HG03064 (cell line): ENCODE measurements at regions not wholly inside any gene's neighbourhood (a gene's known extent, or its start where the extent isn't known, plus 50 kb on each side); places are given as distances from the start of the nearest gene placed in this dataset.
A peak's percentile ranks its signal among the peaks of the same experiment; 100 is the strongest.

ENCODE experiments used
- ATAC-seq: cut with Tn5 transposase; IDR thresholded peaks from one replicate; pipeline ENCODE4 v1.9.1; 2021; ENCODE audit warnings: low read depth; ENCODE audit not compliant: unreplicated experiment

DNA sequence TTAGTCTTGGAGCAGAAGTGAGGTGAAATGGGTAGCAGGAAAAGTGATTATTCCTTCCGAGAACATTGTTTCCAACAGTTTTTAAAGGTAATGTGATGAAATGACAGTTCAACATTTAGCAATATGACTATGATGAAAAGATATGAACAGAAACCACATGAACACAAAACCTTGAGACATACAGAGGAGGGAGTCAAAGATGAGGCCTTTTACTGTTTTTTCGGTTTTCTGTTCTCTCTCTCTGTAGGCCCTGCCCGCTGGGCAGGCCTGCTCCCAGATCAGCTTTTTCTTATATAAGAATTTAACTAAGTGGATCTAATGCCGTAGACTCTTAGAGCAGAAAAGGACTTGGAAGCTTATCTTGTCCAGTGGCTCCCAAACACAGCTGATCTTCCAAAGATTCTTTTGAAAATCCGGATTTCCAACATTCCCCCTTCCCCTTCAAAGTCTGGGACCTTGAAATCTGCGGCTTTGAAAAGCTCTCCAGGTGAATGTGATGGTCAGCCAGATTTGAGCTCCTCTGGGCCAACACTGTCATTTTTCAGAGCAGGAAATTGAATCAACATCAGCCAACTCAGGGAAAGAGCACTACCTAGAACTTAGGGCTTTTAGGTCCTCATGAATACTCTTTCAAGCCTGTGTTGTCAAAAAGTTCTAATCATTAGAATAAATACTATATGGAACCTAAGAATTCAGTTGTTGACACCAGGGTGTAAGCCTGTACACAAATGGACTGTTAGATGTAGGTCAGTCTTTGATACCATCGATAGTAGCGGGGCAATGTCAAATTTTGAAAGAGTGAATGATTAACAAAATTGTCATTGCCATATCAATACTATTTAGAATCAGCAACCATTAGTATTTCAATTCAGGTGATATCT lies 372.7 kb downstream of the SHQ1 start:
- no peak for ATAC-seq

DNA sequence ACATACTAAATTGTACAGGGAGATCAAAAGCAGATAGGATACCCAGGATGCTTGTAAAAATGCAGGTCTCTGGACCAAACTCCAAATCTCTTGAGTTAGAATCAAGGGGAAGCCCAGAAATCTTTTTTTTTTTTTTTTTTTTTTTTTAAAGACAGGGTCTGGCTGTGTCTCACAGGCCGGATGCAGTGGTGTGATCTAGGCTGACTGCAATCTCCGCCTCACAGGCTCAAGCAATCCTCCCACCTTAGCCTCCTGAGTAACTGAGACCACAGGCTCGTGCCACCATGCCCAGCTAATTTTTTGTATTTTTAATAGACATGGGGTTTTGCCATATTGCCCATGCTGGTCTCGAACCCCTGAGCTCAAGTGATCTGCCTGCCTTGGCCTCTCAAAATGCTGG lies 373.5 kb downstream of the SHQ1 start:
- no peak for ATAC-seq

DNA sequence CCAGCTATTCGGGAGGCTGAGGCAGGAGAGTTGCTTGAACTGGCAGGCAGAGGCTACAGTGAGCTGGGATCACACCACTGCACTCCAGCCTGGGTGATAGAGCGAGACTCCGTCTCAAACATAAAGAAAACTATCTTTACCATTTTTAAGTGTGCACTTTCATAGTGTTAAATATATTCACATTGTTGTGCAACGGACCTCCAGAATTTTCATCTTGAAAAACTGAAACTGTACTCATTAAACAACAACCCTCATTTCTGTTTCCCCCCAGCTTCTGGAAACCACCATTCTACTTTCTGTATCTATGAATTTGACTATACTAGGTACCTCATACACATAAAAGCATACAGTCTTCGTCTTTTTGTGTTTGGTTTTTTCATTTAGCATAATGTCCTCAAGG lies 375.1 kb downstream of the SHQ1 start:
- ATAC-seq, result peak; percentile 66

DNA sequence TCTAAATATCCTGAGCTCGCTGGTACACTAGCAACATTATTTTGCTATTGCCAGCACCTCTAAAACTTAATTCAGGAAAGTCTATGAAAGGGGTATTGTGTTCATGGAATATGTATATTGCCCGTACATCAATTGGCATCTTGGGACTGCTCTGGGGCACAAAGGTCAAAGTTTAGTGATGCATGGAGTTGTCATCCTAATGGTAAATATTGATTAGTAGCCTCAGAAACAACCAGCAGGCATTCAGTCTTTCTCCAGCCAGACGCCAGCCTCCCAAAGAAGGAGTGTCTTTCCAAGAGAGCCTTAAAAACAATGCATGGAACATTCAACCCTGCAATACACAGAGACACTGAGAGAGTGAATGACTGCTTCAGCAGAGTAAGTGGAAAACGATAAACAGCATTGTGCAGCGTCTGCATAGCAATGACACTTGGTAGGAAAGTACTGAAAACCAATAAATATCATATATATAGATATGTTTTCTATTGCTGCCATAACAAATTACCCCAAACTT lies 377.3 kb downstream of the SHQ1 start:
- ATAC-seq, result no peak

DNA sequence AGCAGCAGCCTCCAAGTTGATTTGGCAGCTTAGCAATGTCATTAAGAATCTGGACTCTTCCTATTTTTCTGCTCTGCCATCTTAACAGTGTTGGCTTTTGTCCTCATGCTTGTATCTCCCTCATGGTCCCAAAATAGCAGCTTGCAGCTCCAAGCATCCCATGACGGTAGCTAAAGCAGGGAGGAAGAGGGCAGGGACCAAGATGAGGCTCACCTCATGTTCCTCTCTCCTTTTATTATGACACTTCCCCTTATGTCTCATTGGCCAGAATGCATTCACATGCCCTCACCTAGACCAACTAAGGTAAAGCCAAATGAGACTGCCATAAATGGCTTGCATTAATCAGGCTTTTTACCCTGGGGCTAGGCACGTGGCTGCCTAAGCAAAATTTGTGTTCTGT lies 382.4 kb downstream of the SHQ1 start:
- ATAC-seq, result no peak

DNA sequence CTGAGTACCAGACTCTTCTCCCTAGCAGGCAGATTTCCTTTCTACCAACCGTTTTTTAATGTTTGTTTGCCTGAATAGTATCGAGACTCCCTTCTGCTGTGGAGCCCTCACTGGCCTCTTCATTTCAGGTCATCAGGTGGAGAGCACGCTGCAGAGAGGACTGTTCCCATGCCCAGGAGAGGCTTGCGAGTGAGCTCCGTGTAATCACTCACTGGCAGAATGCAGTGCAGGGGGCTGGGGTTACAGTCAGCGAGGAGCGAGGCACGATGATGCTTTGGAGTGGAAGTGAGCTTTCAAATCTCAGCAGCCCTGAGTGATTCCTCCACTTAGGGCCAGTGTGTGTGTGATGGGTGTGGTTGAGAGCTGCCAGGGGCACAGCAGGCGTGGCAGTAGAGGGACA lies 385.2 kb downstream of the SHQ1 start:
- ATAC-seq, result no peak

DNA sequence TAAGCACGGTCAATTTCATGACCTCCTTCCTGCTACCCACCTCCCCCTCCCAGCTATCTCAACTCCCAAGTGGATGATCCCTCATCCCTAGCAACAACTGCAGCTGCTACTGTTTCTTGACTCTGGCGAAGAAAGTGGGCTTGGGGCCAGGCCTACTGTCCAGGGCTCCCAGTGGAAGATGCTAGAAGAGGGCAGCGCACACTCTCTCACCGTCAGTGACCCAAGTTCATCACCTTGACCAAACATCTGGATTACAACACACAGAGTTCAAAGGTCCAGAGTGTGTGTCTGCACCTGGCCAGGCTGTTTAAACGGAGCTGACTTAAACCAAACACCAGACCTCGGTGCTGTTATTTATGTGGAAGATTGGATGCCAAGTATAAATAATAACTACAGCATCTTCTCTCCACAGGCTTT lies 385.6 kb downstream of the SHQ1 start:
- ATAC-seq, result no peak

DNA sequence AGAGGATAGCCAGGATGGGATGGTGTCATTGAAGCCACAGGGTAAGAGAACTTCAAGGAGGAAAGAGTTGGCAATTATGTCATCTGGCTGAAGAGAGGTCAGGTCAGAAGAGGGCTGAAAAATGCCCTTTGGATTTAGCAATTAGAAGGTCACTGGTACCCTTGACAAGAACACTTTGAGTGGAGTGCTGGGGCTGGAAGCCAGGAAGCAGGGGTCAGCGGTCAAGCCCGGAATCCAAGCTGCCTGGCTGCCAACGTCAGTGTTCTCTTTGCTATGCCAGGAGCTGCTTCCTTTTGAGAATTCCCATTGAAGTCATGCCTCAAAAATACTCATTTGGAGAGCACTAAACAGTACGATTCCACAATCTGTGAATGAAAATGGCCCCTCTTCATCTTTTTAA lies 386.5 kb downstream of the SHQ1 start:
- ATAC-seq, result no peak

DNA sequence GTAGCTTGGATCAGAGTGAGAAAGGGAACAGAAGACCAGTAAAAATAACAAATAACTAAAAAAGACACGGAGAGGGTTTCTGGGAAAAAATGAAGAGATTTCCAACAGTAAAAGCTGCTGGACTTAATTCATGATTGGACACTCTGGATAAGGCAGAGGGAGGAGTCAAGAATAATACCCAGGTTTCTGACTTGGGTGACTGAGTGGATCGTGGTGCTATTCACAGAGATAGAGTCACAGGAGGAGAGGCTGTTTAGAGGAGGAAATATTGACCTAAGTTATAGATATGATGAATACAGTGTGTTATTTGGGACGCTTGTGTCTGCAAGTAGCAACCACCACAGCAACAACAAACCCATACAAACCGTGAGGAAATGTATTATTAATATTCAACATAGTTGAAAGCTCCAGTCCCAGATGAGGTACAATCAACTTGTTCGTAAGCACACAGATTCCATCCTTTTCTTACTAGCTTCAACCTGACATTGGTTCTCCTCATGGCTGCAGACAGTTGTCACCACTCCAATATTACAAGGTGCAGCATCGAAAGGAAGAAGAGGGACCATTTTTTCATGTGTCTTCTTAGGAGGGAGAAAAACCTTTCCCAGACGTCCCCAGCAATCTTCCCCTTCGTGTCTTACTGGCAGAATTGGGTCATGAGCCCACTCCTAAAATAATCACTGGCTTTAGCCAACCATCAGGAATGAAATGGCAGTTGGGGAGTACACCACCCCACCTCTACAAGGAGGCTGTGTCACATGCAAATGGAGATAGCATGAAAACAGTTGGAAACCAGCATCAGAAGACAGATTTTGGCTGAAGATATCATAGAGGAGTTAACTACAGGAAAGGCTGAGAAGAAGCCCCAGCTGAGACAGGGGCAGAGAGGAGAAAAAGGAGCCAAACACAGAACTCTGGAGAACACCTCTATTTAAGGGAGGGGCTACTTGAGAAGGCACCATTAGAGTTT lies 387.8 kb downstream of the SHQ1 start:
- ATAC-seq, result no peak

DNA sequence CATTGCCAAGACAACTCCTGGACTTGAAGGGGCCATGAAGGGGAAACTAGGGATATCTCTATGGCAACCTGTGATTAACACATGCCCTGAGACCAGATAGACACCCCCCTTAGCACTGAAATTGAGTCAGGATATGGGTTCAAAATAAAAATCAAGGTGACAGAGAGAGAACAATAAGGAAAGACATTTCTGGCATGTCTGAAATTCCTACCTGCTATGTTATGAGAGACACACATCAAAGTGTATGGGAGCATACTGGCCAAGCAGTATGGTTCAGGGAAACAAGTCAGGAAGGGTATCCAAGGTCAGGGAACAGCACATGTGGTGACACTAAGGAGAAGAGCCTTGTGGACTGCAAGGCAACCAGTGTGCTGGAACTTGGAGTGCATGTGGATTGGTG lies 388.7 kb downstream of the SHQ1 start:
- no peak for ATAC-seq

DNA sequence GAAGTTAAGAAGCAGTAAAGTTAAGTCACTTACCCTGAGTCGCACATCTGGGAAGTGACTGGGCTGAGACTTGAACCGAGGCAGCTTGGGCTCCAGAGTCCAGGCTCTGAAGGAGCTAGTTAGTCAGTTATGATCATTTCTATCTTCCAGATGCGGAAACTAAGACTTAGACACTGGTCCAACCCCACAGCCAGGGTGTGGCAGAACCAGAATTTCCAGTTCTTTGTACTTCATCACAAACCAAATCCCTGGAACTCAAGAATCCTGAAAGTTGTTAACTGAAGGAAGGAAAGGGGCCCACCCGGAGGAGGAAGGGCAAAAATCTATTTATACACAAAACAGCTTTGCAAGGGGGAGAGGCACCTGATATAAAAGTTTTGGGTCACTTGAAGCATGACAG lies 389.9 kb downstream of the SHQ1 start:
- ATAC-seq, result no peak

DNA sequence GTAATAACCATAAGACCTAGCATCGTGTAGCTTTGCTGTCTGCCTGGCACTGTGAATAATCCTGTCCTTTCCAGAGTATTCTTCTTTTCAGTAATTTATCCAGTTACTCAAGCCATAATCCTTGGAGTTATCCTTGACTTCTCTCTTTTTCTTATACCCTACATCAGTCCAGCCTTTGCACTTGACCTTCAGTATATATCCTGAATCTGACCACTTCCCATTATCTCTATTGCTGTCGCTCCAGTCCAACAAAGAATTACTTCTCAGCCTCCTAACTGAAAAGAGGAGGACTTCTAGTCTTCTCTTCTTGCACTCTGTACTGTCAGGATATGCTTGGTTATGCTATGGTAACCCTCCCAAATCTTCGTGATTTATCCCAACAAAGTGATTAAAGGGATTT lies 393.8 kb downstream of the SHQ1 start:
- ATAC-seq, result no peak

DNA sequence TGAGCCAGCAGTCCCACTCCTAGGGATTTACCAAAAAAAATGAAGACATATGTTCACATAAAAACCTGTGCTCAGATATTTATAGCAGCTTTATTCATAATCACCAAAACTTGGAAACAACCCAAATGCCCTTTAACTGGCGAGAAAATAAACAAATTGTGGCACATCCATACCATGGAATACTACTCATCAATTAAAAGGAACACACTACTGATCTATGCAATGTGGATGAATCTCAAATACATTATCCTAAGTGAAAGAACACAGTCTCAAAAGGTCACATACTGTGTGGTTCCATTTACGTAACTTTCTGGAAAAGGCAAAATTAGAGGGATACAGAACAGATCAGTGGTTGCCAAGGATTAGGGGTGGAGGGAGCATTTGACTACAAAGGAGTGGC lies 394.5 kb downstream of the SHQ1 start:
- no peak for ATAC-seq

DNA sequence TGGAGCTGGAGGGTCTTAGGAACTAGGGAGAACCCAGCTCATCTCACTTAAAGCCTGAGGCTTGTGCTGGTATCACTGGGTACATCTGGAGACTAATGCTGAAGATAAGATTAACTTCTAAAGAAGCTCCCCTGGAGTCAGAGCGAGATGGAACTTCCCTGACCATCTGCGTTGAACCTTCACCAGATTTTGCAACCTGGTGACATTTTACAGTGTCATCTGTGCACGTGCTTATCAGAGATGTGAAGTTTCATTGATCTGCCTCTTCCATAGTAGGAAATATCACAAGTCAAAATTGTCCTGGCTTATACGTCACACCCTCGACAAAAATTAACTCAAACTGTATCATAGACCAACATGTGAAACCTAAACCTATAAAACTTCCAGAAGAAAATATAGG lies 395.5 kb downstream of the SHQ1 start:
- ATAC-seq, result no peak

DNA sequence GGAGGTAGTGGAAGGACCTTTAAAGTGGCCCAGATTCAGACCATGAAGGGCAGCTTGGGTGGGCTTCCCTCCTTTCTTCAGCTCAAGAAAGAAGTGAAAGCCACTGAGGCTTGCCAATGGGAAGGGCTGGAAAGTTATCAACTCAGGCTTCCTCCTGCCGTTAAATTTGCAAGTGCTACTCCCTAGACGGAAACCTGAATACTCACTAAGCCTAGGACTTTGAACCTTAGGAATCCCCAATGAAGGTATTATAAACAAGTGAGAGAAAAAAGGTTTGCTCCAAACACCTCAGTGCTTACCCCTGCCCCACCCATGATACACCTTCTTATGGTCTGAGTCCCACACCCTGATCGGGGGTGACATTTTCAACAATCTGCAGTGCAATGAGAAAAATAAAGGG lies 396.4 kb downstream of the SHQ1 start:
- ATAC-seq, result no peak

DNA sequence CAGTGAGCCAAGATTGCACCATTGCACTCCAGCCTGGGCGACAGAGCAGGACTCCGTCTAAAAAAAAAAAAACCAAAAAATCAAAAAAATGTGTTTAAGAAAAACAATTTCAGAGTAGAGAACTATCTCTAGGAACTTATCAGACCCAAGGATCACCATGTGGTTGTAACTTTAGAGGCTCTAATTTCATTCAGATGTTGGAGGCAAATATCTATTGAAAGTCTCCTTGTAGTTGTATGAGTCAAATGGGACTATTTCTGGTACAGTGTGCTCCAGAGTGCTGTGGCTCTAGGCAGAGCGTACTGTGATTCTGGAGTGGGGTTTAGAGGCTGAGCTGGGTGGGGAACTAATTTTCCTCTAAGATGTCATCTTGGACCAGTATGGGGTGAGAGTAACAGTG lies 398.7 kb downstream of the SHQ1 start:
- no peak for ATAC-seq

DNA sequence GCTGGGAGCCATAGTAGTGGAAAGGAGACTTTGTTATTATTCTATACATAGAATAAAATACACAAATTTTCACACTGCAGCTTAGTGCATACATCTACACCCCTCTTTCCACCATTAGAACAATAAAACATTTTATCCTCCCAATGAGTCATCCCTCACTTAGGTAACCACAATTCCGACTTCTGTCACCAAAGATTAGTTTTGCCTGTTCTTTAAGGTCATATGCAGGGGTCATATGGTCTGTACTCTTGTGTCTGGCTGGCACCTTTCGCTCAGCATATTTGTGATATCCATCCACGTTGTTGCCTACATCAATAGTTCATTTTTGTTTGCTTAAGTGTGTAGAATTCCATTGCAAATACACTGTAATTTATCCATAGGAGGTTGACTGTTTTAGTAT lies 399.4 kb downstream of the SHQ1 start:
- no peak for ATAC-seq

DNA sequence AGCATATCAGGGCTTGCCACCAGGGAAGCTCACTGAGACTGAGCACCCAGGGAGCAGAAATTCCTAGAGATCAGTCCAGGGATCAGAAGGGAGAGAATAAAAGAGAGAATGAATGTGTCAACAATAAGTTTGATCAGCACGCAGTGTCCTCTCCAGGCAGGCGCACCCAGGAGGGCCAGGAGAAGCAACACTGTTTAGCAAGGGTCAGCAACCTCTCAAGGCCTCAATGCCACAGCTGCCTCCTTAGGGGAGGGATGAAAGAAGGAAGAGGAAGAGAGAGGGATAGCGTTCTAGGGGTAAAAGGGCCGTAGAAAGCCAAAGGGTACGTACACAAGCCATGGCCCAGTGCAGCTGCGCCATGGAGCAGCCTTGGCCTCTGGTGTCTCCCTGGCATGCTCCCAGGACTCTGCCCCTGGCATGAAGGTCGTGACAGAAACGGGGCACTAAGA lies 399.8 kb downstream of the SHQ1 start:
- ATAC-seq, result no peak

DNA sequence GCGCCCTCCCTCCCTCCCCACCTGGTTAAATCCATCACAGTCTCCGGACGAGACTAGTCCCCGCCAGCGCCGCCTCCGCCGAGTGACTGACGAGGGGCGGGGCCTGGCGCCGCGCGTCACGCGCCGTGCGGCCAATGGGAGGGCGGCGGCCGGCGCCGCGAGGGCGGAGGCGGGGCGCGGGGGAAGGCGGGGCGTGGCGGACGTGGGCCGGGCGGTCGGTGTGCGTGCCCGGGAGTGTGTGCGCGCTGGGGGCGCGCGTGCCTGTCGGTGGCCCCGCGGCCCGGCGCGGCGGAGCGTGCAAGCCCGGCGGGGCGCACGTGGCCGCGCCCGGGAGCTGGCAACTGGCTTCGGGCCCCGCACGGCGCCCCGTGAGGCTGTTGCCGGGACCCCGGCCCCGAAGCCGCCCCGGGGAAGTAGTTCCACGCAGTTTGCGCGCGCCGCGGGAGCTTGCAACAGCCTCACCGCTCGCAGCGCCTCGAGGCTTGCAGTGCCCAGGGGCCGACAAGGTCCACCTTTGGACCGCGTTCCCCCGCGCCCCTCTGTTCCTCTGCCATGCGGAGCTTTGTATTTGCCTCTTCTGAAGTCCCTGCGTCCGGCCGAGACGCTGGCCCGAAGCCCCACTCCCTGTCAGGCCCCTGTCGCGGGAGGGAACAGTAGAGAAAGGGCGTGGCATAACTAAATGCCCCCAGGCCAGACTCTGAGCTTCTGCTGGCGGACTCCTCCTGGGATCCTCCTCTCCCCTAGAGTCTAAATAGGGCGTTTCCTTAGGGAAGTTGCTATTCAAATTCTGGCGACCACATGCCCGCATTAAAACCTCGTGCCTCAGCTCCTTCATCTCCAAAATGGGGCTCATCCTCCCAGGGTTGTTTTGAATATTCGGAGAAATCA lies 400.9 kb downstream of the SHQ1 start:
- peak; percentile 91 for ATAC-seq
